ENCODE measurements at regions not wholly inside any gene's neighbourhood (a gene's known extent, or its start where the extent isn't known, plus 50 kb on each side); places are given as distances from the start of the nearest gene placed in this dataset.
A peak's percentile ranks its signal among the peaks of the same experiment; 100 is the strongest.

DNA sequence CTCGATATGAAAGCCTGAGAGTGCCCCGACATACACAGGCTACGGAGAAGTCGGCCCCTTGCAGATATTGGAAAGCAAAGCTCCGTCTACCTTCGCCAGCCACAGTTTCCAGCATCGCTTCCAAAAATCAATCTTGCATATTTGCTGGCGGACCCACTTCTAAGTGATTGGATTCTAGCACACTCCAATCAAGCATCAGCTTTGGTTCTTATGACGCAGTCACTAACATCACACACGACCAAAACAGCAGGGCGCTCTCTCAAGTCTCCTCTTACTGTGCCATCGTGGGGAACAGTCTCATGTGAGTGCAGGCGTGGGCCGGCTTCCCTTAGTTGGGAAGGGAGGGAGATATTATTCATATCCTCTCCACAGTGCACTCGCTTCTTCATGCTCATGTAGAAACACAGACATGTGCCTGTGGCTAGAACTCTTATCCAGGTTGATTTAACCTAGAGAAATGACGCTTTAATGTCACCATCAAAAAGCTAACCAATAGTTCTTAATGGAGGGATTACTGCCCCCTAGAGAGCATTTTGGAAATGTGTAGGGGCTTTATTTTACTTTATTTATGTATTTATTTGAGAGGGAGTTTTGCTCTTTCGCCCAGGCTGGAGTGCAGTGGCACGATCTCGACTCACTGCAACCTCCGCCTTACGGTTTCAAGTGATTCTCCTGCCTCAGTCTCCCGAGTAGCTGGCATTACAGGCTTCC is 229.8 kb downstream of the SOD2 start:
- no peak for DNase-seq
- no peaks in the 10 kb centered on the region for H3K27me3 Mint-ChIP-seq
- ChIA-PET POLR2A (no interaction called here), CTCF (no interaction called here)
- H3K4me1 Mint-ChIP-seq = peaks cover 28% of the 10 kb centered on the region
- H3K36me3 ChIP-seq (replicated peaks in 1 of 2; ENCODE audit: control extremely low read depth in 1 of 2, control insufficient read depth in 1 of 2, extremely low read depth in 1 of 2, insufficient read depth in 2 of 2, low read length in 1 of 2) = no peaks in the 10 kb centered on the region
- no peak for ATAC-seq (ENCODE audit: low read depth)
- H3K4me3 Mint-ChIP-seq = no peak overlapping the region
- no peak overlapping the region for H3K27ac Mint-ChIP-seq
- no peaks in the 10 kb centered on the region for H3K9me3 ChIP-seq (ENCODE audit: control extremely low read depth in 1 of 3, control insufficient read depth in 2 of 3, insufficient read depth in 1 of 3, low read length in 2 of 3)
- TF ChIP-seq EZH2 (IDR thresholded peaks at IDR 0.05; ENCODE audit: borderline replicate concordance, insufficient read depth, low read depth, low read length, poor library complexity, severe bottlenecking) = no peak
- TF ChIP-seq, protein P1, sequence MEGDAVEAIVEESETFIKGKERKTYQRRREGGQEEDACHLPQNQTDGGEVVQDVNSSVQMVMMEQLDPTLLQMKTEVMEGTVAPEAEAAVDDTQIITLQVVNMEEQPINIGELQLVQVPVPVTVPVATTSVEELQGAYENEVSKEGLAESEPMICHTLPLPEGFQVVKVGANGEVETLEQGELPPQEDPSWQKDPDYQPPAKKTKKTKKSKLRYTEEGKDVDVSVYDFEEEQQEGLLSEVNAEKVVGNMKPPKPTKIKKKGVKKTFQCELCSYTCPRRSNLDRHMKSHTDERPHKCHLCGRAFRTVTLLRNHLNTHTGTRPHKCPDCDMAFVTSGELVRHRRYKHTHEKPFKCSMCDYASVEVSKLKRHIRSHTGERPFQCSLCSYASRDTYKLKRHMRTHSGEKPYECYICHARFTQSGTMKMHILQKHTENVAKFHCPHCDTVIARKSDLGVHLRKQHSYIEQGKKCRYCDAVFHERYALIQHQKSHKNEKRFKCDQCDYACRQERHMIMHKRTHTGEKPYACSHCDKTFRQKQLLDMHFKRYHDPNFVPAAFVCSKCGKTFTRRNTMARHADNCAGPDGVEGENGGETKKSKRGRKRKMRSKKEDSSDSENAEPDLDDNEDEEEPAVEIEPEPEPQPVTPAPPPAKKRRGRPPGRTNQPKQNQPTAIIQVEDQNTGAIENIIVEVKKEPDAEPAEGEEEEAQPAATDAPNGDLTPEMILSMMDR (IDR thresholded peaks at IDR 0.05) = no peak
- H3K27ac ChIP-seq (ENCODE audit: low read length in 2 of 2) = no peak overlapping the region
- no peaks in the 10 kb centered on the region for H3K9me3 Mint-ChIP-seq (ENCODE audit: insufficient read depth)
- H3K4me2 ChIP-seq (replicated peaks; ENCODE audit: low read depth, low read length, poor library complexity, severe bottlenecking) = no peak overlapping the region
- H4K20me1 ChIP-seq (ENCODE audit: control insufficient read depth, insufficient read depth, low read length, poor library complexity, severe bottlenecking) = no peaks in the 10 kb centered on the region
- no peak overlapping the region for H3K9ac ChIP-seq (ENCODE audit: low read length)
- H2AFZ ChIP-seq (ENCODE audit: insufficient read depth, low read depth, low read length, poor library complexity, severe bottlenecking) = no peak overlapping the region
- H3K27me3 ChIP-seq (replicated peaks in 1 of 4; ENCODE audit: control extremely low read depth in 1 of 4, control insufficient read depth in 3 of 4, insufficient read depth in 4 of 4, low read length in 3 of 4) = no peaks in the 10 kb centered on the region
- no peaks in the 10 kb centered on the region for H3K79me2 ChIP-seq (ENCODE audit: control insufficient read depth, insufficient read depth, low read length)
- intact Hi-C loops (cut with micrococcal nuclease) = no loop called here
- peaks cover 13 to 58% of the 10 kb centered on the region in 2 donors for H3K4me1 ChIP-seq (ENCODE audit: control insufficient read depth in 2 of 2, insufficient read depth in 2 of 2, low read length in 2 of 2)
- WGBS (ENCODE audit: insufficient coverage) = 80% methylated on average over 15 of the region's 22 CpGs
- no peak overlapping the region for H3K4me3 ChIP-seq (ENCODE audit: control extremely low read depth in 1 of 5, extremely low read depth in 1 of 5, insufficient read depth in 1 of 5, low read depth in 2 of 5, low read length in 4 of 5)

DNA sequence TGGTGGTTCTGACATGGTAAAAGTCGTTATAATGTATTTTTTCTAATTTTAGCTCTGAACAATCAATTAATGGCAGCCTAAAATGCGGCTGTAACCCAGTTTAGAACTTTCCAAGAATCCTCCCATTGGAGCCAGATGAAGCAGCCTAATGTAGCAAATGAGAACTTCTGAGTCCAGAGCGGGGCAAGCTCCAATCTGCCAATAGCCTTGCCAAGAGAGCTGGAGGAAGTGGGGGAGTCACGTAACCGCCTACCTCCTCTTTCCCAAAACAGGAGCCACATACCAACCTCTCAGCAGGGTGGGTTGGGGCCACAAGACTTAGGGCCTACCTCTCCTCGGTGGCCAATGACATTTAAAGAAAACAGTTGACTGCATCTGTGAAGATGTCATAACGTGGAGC is 230.6 kb downstream of the SOD2 start:
- no peak for ATAC-seq (ENCODE audit: low read depth)
- Mint-ChIP-seq H3K4me1 (peaks cover 20% of the 10 kb centered on the region), H3K9me3 (ENCODE audit: insufficient read depth) (no peaks in the 10 kb centered on the region), H3K4me3 (no peak overlapping the region), H3K27me3 (no peaks in the 10 kb centered on the region), H3K27ac (no peak overlapping the region)
- DNase-seq = no peak
- Histone ChIP-seq H4K20me1 (ENCODE audit: control insufficient read depth, insufficient read depth, low read length, poor library complexity, severe bottlenecking) (no peaks in the 10 kb centered on the region), H3K36me3 (replicated peaks in 1 of 2; ENCODE audit: control extremely low read depth in 1 of 2, control insufficient read depth in 1 of 2, extremely low read depth in 1 of 2, insufficient read depth in 2 of 2, low read length in 1 of 2) (no peaks in the 10 kb centered on the region), H3K79me2 (ENCODE audit: control insufficient read depth, insufficient read depth, low read length) (no peaks in the 10 kb centered on the region), H3K27ac (ENCODE audit: low read length in 2 of 2) (no peak overlapping the region), H2AFZ (ENCODE audit: insufficient read depth, low read depth, low read length, poor library complexity, severe bottlenecking) (no peak overlapping the region), H3K4me3 (ENCODE audit: control extremely low read depth in 1 of 5, extremely low read depth in 1 of 5, insufficient read depth in 1 of 5, low read depth in 2 of 5, low read length in 4 of 5) (no peak overlapping the region), H3K9me3 (ENCODE audit: control extremely low read depth in 1 of 3, control insufficient read depth in 2 of 3, insufficient read depth in 1 of 3, low read length in 2 of 3) (no peaks in the 10 kb centered on the region), H3K4me2 (replicated peaks; ENCODE audit: low read depth, low read length, poor library complexity, severe bottlenecking) (peak overlapping the region; percentile 14), H3K4me1 (ENCODE audit: control insufficient read depth in 2 of 2, insufficient read depth in 2 of 2, low read length in 2 of 2) (peaks cover 5 to 50% of the 10 kb centered on the region in 2 donors), H3K9ac (ENCODE audit: low read length) (no peak overlapping the region), H3K27me3 (replicated peaks in 1 of 4; ENCODE audit: control extremely low read depth in 1 of 4, control insufficient read depth in 3 of 4, insufficient read depth in 4 of 4, low read length in 3 of 4) (no peaks in the 10 kb centered on the region)
- CTCF ChIA-PET = interaction anchor here (0.7 kb wide), 1 partner anchor 1046 kb away, joined by 3 read pairs; no protein-coding TSS in a partner anchor
- 81% methylated on average over 3 of the region's 7 CpGs for WGBS (ENCODE audit: insufficient coverage)
- TF ChIP-seq EZH2 (IDR thresholded peaks at IDR 0.05; ENCODE audit: borderline replicate concordance, insufficient read depth, low read depth, low read length, poor library complexity, severe bottlenecking) = no peak
- TF ChIP-seq, protein P1 (IDR thresholded peaks at IDR 0.05) = no peak
- intact Hi-C loops (cut with micrococcal nuclease) = no loop called here
- POLR2A ChIA-PET = no interaction called here

Data from B cell (primary cell).